Chondrocyte (in vitro differentiated cells): ENCODE measurements at regions not wholly inside any gene's neighbourhood (a gene's known extent, or its start where the extent isn't known, plus 50 kb on each side); places are given as distances from the start of the nearest gene placed in this dataset.

ENCODE experiments used
- DNase-seq: peaks from one replicate; pipeline ENCODE4 v3.0.0; 2021; ENCODE audit warnings: mixed read lengths, low spot score
- H3K27ac Mint-ChIP-seq: one replicate; pipeline ENCODE4 v1.8.0; 2021; ENCODE audit warnings: mild to moderate bottlenecking, moderate library complexity, mixed read lengths; ENCODE audit not compliant: unreplicated experiment
- H3K27me3 Mint-ChIP-seq: 2 replicates; pipeline ENCODE4 v1.8.0; 2021; ENCODE audit warnings: low read depth, mixed read lengths
- H3K36me3 Mint-ChIP-seq: 2 replicates; pipeline ENCODE4 v1.8.0; 2021; ENCODE audit warnings: low read depth, mixed read lengths
- H3K4me1 Mint-ChIP-seq: 2 replicates; pipeline ENCODE4 v1.8.0; 2021; ENCODE audit warnings: low read depth, mild to moderate bottlenecking, mixed read lengths
- H3K4me3 Mint-ChIP-seq: one replicate; pipeline ENCODE4 v1.8.0; 2021; ENCODE audit warnings: mild to moderate bottlenecking, moderate library complexity, mixed read lengths; ENCODE audit not compliant: unreplicated experiment
- H3K9me3 Mint-ChIP-seq: 2 replicates; pipeline ENCODE4 v1.8.0; 2021; ENCODE audit warnings: low read depth, mixed read lengths
- TF ChIP-seq, protein P1 (sequence below): fragments of 200-600 bp; sonication (generic); IDR thresholded peaks from 2 replicates; pipeline ENCODE4 v1.5.0; 2021; ENCODE audit warnings: antibody characterized with exemption, mild to moderate bottlenecking, moderate library complexity

DNA sequence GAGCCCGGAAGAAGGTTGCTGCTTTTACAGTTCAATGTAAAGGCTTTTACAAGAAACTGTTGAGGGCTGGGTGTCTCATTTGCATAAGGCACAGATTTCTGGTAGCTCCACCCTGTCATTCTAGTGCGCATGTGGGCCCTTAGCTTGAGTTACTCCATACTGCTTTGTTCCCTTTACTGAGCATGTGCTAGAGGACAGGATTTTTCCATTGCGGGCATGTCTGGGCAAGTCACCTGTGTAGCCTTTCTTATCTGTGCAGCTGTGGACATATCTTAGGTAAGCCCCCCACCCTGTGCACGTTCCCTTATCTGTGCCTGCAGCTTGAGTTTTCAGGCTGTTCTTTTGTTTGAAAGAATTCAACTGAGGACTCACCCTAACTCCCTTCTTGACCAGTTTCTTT is 56.2 kb upstream of the ARHGAP5 start:
- no peaks in the 10 kb centered on the region for H3K27me3 Mint-ChIP-seq
- no peaks in the 10 kb centered on the region for H3K4me1 Mint-ChIP-seq
- H3K36me3 Mint-ChIP-seq, result no peaks in the 10 kb centered on the region
- DNase-seq, result no peak
- TF ChIP-seq, protein P1, sequence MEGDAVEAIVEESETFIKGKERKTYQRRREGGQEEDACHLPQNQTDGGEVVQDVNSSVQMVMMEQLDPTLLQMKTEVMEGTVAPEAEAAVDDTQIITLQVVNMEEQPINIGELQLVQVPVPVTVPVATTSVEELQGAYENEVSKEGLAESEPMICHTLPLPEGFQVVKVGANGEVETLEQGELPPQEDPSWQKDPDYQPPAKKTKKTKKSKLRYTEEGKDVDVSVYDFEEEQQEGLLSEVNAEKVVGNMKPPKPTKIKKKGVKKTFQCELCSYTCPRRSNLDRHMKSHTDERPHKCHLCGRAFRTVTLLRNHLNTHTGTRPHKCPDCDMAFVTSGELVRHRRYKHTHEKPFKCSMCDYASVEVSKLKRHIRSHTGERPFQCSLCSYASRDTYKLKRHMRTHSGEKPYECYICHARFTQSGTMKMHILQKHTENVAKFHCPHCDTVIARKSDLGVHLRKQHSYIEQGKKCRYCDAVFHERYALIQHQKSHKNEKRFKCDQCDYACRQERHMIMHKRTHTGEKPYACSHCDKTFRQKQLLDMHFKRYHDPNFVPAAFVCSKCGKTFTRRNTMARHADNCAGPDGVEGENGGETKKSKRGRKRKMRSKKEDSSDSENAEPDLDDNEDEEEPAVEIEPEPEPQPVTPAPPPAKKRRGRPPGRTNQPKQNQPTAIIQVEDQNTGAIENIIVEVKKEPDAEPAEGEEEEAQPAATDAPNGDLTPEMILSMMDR, result no peak
- H3K4me3 Mint-ChIP-seq, result no peak overlapping the region
- no peak overlapping the region for H3K27ac Mint-ChIP-seq
- H3K9me3 Mint-ChIP-seq, result no peaks in the 10 kb centered on the region

DNA sequence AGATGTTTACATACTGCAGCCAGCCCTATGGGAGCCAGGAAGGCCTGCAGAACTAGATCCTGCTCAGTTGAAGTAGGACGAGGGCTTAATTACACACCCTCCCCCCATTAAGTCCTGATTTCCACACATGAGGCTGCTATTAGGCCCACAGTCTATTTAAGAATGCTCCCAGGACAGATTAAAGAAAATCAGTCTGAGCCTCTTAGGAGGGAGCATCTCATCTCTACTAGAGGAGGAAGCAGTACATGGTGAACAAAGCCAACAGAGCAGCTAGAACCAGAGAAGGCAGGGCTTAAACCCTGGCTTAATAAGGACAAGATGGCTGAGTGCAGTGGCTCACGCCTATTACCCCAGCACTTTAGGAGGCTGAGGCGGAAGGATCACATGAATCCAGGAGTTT is 55.8 kb upstream of the ARHGAP5 start:
- TF ChIP-seq, protein P1, result no peak
- H3K27ac Mint-ChIP-seq, result no peak overlapping the region
- no peaks in the 10 kb centered on the region for H3K27me3 Mint-ChIP-seq

DNA sequence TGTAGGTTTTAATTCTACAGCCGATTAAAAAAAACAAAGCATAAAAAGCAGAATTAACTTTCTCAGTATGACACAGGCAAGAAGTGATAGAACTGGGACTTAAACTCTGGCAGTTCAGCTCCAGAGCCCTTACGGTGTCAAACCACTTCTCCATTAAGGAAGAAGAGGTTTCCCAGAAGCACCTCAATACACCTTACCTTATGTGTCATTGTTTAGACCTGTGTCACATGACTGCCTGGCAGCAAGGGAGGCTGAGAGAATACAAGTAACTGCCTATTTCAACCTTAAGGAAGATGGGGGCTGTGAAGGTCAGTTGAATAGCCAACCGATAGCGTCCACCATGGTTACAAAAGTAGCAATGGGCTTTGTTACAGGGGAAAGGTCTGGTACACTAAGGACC is 54.6 kb upstream of the ARHGAP5 start:
- H3K27me3 Mint-ChIP-seq, result no peaks in the 10 kb centered on the region
- TF ChIP-seq, protein P1, result no peak
- H3K4me1 Mint-ChIP-seq, result no peaks in the 10 kb centered on the region
- H3K36me3 Mint-ChIP-seq, result no peaks in the 10 kb centered on the region
- no peak for DNase-seq
- H3K27ac Mint-ChIP-seq, result no peak overlapping the region
- H3K9me3 Mint-ChIP-seq, result no peaks in the 10 kb centered on the region
- H3K4me3 Mint-ChIP-seq, result no peak overlapping the region

More for the DNA sequence above, 55.8 kb upstream of the ARHGAP5 start:
- no peaks in the 10 kb centered on the region for H3K36me3 Mint-ChIP-seq
- H3K4me1 Mint-ChIP-seq, result no peaks in the 10 kb centered on the region
- DNase-seq, result no peak
- H3K9me3 Mint-ChIP-seq, result no peaks in the 10 kb centered on the region
- H3K4me3 Mint-ChIP-seq, result no peak overlapping the region

DNA sequence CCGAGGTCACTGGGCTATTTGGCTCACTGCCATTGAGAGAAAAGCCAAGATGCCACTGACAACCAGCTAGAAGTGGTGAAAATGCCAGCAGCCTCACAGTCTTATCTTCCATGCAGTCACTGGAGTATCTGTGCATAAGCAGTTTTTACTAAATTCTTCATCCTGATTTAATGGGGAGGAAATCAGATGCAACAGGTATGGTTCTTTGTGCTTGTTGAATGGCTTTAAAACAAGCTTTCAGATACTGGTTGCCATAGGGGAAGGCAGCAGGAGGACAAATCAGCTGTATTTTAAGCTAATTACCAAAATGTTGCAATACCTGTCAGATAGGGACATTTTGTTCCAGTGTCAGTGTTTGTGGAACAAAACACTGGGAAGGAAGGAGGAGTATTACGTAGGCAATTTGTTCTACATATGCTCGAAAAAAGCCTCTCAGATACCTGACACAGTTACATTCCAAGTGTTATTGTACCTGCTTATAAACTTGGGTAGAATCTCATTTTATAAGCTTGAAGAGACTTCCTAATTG is 54.1 kb upstream of the ARHGAP5 start:
- no peak overlapping the region for H3K27ac Mint-ChIP-seq
- TF ChIP-seq, protein P1, result no peak
- H3K4me1 Mint-ChIP-seq, result no peaks in the 10 kb centered on the region
- DNase-seq, result no peak
- H3K36me3 Mint-ChIP-seq, result no peaks in the 10 kb centered on the region
- no peaks in the 10 kb centered on the region for H3K9me3 Mint-ChIP-seq
- H3K27me3 Mint-ChIP-seq, result no peaks in the 10 kb centered on the region
- H3K4me3 Mint-ChIP-seq, result no peak overlapping the region

DNA sequence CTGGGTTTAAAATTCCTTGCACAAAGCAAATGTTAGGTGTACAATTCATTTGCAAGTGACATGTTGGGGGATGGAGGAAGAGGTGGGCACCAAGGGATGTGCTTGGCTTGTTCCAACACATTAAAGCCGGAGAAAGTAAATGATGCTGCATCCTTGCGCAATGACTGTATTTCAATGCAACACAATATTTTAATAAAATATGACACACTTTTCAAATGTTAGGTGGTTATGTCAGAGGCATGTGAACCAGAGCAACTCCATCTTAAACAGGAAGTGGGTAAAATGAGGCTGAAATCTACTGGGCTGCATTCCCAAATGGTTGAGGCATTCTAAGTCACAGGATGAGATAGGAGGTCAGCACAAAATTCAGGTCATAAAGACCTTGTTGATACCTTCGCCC is 53.6 kb upstream of the ARHGAP5 start:
- Mint-ChIP-seq H3K4me3 (no peak overlapping the region), H3K36me3 (no peaks in the 10 kb centered on the region), H3K27ac (no peak overlapping the region), H3K4me1 (no peaks in the 10 kb centered on the region), H3K27me3 (no peaks in the 10 kb centered on the region), H3K9me3 (no peaks in the 10 kb centered on the region)
- DNase-seq, result no peak
- TF ChIP-seq, protein P1, result no peak
